WTC11 (cell line): ENCODE measurements at regions not wholly inside any gene's neighbourhood (a gene's known extent, or its start where the extent isn't known, plus 50 kb on each side); places are given as distances from the start of the nearest gene placed in this dataset.

ENCODE experiments used
- ATAC-seq: fragments of 200-7000 bp; cut with Tn5 transposase; 2 replicates; pipeline ENCODE4 v1.10.0; 2021; ENCODE audit warnings: mild to moderate bottlenecking, moderate library complexity
- CTCF ChIA-PET: fragments of 300-600 bp; sonication (Branson Sonifier 250); formaldehyde crosslinking; loops from one replicate; lab custom pipeline; 2021; ENCODE audit warnings: antibody characterized with exemption; lab: Charles Lee
- POLR2A ChIA-PET: fragments of 350-600 bp; sonication (Branson Sonifier 250); formaldehyde crosslinking; loops from one replicate; lab custom pipeline; 2021; ENCODE audit warnings: antibody characterized with exemption; lab: Charles Lee
- DNase-seq: peaks from one replicate; pipeline ENCODE4 v3.0.0; 2021; ENCODE audit warnings: low spot score
- H3K27ac Mint-ChIP-seq: 2 replicates; pipeline ENCODE4 v1.8.0; 2021; ENCODE audit warnings: mixed read lengths
- H3K27me3 Mint-ChIP-seq: 2 replicates; pipeline ENCODE4 v1.8.0; 2021; ENCODE audit warnings: low read depth, mild to moderate bottlenecking, moderate library complexity, mixed read lengths
- H3K36me3 Mint-ChIP-seq: 2 replicates; pipeline ENCODE4 v1.8.0; 2021; ENCODE audit warnings: mixed read lengths
- H3K4me1 Mint-ChIP-seq: 2 replicates; pipeline ENCODE4 v1.8.0; 2022; ENCODE audit warnings: mixed read lengths
- H3K4me3 Mint-ChIP-seq: 2 replicates; pipeline ENCODE4 v1.8.0; 2021; ENCODE audit warnings: mild to moderate bottlenecking, moderate library complexity, mixed read lengths
- H3K9me3 Mint-ChIP-seq: 2 replicates; pipeline ENCODE4 v1.8.0; 2021; ENCODE audit warnings: mixed read lengths
- CREM ChIP-seq: sonication (generic); formaldehyde crosslinking; IDR thresholded peaks from 2 replicates; pipeline ENCODE4 v1.8.1; 2022; ENCODE audit warnings: mild to moderate bottlenecking, missing genetic modification reagents, moderate library complexity
- RELA ChIP-seq: sonication (generic); formaldehyde crosslinking; IDR thresholded peaks from 2 replicates; pipeline ENCODE4 v1.8.1; 2022; ENCODE audit warnings: missing genetic modification reagents, mild to moderate bottlenecking, borderline replicate concordance
- TEAD1 ChIP-seq: sonication (generic); formaldehyde crosslinking; IDR thresholded peaks from 2 replicates; pipeline ENCODE4 v1.8.0; 2022; ENCODE audit warnings: mild to moderate bottlenecking, missing genetic modification reagents
- ZNF138 ChIP-seq: sonication (generic); formaldehyde crosslinking; conservative IDR thresholded peaks from 2 replicates; pipeline ENCODE4 v1.8.1; 2022; ENCODE audit warnings: mild to moderate bottlenecking, moderate library complexity, missing genetic modification reagents
- TF ChIP-seq, protein P1 (sequence below): sonication (generic); formaldehyde crosslinking; IDR thresholded peaks from 2 replicates; pipeline ENCODE4 v1.8.1; 2022; ENCODE audit warnings: missing genetic modification reagents, borderline replicate concordance
- TF ChIP-seq, protein P2 (sequence below): fragments of 250-450 bp; sonication (Bioruptor Pico); IDR thresholded peaks from 2 replicates; pipeline ENCODE4 v1.9.0; 2021; ENCODE audit warnings: mild to moderate bottlenecking
- TF ChIP-seq, protein P3 (sequence below): fragments of 250-450 bp; sonication (Bioruptor Pico); IDR thresholded peaks from 2 replicates; pipeline ENCODE4 v2.1.2; 2022; ENCODE audit warnings: mild to moderate bottlenecking, moderate library complexity
- TF ChIP-seq, protein P4 (sequence below): sonication (generic); formaldehyde crosslinking; IDR thresholded peaks from 2 replicates; pipeline ENCODE4 v1.8.1; 2023; ENCODE audit warnings: mild to moderate bottlenecking, missing genetic modification reagents
- TF ChIP-seq, protein P5 (sequence below): sonication (generic); formaldehyde crosslinking; IDR thresholded peaks from 2 replicates; pipeline ENCODE4 v1.8.0; 2022; ENCODE audit warnings: missing genetic modification reagents
- TF ChIP-seq, protein P6 (sequence below): fragments of 250-450 bp; sonication (Bioruptor Pico); IDR thresholded peaks from 2 replicates; pipeline ENCODE4 v1.9.0; 2021; ENCODE audit warnings: mild to moderate bottlenecking, borderline replicate concordance

DNA sequence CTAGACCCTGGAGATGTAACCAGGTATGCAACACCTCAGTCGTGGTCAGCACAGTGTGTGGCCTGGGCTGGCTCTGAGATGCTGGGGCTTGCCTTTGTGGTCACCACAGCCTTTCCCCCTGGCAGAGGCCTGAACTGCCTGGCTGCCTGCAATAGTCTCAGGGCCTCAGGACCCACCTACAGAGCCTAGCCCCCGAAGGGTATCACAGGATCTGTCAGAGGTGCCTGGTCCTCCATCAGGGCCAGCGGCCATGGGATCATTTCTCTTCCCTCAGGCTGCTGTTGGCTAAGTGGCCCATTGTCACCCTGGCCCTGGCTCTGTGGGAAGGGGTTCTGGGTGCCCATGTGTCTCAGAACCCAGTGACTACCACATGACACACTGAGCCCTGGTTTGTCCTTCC lies 141.6 kb downstream of the CYP26A1 start:
- Mint-ChIP-seq H3K27me3 (no peaks in the 10 kb centered on the region), H3K36me3 (no peaks in the 10 kb centered on the region), H3K4me1 (peaks cover 4% of the 10 kb centered on the region), H3K4me3 (no peak overlapping the region), H3K27ac (no peak overlapping the region)
- CTCF ChIA-PET: no interaction called here
- no peak for ATAC-seq
- DNase-seq: no peak
- POLR2A ChIA-PET: no interaction called here
- TF ChIP-seq, protein P1, sequence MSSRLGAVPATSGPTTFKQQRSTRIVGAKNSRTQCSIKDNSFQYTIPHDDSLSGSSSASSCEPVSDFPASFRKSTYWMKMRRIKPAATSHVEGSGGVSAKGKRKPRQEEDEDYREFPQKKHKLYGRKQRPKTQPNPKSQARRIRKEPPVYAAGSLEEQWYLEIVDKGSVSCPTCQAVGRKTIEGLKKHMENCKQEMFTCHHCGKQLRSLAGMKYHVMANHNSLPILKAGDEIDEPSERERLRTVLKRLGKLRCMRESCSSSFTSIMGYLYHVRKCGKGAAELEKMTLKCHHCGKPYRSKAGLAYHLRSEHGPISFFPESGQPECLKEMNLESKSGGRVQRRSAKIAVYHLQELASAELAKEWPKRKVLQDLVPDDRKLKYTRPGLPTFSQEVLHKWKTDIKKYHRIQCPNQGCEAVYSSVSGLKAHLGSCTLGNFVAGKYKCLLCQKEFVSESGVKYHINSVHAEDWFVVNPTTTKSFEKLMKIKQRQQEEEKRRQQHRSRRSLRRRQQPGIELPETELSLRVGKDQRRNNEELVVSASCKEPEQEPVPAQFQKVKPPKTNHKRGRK (CRISPR knock-in tag): no peak
- TF ChIP-seq, protein P2, sequence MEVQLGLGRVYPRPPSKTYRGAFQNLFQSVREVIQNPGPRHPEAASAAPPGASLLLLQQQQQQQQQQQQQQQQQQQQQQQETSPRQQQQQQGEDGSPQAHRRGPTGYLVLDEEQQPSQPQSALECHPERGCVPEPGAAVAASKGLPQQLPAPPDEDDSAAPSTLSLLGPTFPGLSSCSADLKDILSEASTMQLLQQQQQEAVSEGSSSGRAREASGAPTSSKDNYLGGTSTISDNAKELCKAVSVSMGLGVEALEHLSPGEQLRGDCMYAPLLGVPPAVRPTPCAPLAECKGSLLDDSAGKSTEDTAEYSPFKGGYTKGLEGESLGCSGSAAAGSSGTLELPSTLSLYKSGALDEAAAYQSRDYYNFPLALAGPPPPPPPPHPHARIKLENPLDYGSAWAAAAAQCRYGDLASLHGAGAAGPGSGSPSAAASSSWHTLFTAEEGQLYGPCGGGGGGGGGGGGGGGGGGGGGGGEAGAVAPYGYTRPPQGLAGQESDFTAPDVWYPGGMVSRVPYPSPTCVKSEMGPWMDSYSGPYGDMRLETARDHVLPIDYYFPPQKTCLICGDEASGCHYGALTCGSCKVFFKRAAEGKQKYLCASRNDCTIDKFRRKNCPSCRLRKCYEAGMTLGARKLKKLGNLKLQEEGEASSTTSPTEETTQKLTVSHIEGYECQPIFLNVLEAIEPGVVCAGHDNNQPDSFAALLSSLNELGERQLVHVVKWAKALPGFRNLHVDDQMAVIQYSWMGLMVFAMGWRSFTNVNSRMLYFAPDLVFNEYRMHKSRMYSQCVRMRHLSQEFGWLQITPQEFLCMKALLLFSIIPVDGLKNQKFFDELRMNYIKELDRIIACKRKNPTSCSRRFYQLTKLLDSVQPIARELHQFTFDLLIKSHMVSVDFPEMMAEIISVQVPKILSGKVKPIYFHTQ: no peak
- TF ChIP-seq, protein P3, sequence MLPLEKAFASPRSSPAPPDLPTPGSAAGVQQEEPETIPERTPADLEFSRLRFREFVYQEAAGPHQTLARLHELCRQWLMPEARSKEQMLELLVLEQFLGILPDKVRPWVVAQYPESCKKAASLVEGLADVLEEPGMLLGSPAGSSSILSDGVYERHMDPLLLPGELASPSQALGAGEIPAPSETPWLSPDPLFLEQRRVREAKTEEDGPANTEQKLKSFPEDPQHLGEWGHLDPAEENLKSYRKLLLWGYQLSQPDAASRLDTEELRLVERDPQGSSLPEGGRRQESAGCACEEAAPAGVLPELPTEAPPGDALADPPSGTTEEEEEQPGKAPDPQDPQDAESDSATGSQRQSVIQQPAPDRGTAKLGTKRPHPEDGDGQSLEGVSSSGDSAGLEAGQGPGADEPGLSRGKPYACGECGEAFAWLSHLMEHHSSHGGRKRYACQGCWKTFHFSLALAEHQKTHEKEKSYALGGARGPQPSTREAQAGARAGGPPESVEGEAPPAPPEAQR (CRISPR knock-in tag): no peak
- TF ChIP-seq, protein P4, sequence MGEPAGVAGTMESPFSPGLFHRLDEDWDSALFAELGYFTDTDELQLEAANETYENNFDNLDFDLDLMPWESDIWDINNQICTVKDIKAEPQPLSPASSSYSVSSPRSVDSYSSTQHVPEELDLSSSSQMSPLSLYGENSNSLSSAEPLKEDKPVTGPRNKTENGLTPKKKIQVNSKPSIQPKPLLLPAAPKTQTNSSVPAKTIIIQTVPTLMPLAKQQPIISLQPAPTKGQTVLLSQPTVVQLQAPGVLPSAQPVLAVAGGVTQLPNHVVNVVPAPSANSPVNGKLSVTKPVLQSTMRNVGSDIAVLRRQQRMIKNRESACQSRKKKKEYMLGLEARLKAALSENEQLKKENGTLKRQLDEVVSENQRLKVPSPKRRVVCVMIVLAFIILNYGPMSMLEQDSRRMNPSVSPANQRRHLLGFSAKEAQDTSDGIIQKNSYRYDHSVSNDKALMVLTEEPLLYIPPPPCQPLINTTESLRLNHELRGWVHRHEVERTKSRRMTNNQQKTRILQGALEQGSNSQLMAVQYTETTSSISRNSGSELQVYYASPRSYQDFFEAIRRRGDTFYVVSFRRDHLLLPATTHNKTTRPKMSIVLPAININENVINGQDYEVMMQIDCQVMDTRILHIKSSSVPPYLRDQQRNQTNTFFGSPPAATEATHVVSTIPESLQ (CRISPR knock-in tag): no peak
- TF ChIP-seq CREM (no peak), ZNF138 (CRISPR knock-in tag) (no peak), RELA (CRISPR knock-in tag) (no peak), TEAD1 (CRISPR knock-in tag) (no peak)
- TF ChIP-seq, protein P5, sequence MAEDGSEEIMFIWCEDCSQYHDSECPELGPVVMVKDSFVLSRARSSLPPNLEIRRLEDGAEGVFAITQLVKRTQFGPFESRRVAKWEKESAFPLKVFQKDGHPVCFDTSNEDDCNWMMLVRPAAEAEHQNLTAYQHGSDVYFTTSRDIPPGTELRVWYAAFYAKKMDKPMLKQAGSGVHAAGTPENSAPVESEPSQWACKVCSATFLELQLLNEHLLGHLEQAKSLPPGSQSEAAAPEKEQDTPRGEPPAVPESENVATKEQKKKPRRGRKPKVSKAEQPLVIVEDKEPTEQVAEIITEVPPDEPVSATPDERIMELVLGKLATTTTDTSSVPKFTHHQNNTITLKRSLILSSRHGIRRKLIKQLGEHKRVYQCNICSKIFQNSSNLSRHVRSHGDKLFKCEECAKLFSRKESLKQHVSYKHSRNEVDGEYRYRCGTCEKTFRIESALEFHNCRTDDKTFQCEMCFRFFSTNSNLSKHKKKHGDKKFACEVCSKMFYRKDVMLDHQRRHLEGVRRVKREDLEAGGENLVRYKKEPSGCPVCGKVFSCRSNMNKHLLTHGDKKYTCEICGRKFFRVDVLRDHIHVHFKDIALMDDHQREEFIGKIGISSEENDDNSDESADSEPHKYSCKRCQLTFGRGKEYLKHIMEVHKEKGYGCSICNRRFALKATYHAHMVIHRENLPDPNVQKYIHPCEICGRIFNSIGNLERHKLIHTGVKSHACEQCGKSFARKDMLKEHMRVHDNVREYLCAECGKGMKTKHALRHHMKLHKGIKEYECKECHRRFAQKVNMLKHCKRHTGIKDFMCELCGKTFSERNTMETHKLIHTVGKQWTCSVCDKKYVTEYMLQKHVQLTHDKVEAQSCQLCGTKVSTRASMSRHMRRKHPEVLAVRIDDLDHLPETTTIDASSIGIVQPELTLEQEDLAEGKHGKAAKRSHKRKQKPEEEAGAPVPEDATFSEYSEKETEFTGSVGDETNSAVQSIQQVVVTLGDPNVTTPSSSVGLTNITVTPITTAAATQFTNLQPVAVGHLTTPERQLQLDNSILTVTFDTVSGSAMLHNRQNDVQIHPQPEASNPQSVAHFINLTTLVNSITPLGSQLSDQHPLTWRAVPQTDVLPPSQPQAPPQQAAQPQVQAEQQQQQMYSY (CRISPR knock-in tag): no peak
- TF ChIP-seq, protein P6, sequence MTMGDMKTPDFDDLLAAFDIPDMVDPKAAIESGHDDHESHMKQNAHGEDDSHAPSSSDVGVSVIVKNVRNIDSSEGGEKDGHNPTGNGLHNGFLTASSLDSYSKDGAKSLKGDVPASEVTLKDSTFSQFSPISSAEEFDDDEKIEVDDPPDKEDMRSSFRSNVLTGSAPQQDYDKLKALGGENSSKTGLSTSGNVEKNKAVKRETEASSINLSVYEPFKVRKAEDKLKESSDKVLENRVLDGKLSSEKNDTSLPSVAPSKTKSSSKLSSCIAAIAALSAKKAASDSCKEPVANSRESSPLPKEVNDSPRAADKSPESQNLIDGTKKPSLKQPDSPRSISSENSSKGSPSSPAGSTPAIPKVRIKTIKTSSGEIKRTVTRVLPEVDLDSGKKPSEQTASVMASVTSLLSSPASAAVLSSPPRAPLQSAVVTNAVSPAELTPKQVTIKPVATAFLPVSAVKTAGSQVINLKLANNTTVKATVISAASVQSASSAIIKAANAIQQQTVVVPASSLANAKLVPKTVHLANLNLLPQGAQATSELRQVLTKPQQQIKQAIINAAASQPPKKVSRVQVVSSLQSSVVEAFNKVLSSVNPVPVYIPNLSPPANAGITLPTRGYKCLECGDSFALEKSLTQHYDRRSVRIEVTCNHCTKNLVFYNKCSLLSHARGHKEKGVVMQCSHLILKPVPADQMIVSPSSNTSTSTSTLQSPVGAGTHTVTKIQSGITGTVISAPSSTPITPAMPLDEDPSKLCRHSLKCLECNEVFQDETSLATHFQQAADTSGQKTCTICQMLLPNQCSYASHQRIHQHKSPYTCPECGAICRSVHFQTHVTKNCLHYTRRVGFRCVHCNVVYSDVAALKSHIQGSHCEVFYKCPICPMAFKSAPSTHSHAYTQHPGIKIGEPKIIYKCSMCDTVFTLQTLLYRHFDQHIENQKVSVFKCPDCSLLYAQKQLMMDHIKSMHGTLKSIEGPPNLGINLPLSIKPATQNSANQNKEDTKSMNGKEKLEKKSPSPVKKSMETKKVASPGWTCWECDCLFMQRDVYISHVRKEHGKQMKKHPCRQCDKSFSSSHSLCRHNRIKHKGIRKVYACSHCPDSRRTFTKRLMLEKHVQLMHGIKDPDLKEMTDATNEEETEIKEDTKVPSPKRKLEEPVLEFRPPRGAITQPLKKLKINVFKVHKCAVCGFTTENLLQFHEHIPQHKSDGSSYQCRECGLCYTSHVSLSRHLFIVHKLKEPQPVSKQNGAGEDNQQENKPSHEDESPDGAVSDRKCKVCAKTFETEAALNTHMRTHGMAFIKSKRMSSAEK: no peak
- TF ChIP-seq, all 79 proteins: peak for 0
- no peaks in the 10 kb centered on the region for H3K9me3 Mint-ChIP-seq
